Activated CD4-positive, alpha-beta T cell treated with anti-CD3 and anti-CD28 coated beads, Interleukin-2, Interleukin-4, amounts not matched to agents 100 ng/mL and 50 ng/mL, durations not matched to agents 16 hours and 8 hours (primary cell): ENCODE measurements at regions not wholly inside any gene's neighbourhood (a gene's known extent, or its start where the extent isn't known, plus 50 kb on each side); places are given as distances from the start of the nearest gene placed in this dataset.
A peak's percentile ranks its signal among the peaks of the same experiment; 100 is the strongest.

Experiments
- DNase-seq: peaks from one replicate; pipeline ENCODE4 v3.0.0-alpha.2; 2020; ENCODE audit warnings: low spot score

- no peak for DNase-seq
Observed at GRCh38 chr10:108238261-108238660, 1073.8 kb upstream of the SORCS1 start.

DNA sequence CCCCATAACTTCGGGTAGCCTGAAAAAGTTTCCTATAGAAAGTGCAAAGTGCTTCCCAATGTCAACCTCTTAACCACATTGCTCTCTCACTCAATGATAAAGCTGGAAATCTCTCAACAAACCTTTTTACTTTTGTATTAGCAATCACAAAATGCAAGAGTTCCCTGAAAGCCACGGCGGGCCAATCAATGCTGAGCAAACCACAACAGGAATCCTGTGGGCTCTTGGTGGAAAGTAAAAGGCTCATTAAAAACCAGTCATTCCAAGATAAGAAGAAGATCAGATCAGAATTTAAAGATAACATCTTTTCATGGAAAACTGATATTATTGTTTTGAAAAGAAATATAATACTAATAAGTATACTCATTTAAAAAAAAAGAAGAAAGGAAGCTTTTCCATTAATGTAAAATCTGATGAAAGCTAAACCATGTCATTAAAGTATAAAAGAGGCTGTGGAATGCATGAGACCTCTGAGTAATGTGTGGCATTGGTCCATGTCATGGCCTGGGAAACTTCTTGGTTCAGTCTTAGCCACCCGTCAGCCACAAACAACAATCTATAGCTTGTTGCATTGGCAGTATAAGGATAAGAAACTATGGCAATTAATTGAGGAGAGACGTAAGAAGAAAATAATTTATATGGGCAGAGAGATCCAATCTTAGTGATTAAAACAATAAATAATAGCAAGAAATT is 1066.1 kb upstream of the SORCS1 start:
- DNase-seq: no peak

DNA sequence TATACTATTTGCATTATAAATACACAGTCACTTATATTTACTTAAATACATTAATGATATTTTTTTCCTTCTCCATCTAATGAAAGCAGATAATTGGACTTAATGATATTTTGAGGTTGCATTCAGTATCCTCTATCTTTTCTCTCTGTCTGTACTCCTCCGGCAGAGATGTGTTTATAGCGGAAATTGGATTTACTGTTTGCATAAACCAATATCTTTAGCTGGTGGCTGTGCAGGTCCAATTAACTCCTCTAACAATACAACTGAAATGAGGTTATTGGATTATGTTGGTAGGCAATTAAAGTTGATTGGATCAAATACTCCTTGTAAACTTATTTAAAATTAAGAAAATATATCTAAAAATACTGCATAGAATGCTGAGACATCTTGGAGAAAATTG is 1044.2 kb upstream of the SORCS1 start:
- no peak for DNase-seq

DNA sequence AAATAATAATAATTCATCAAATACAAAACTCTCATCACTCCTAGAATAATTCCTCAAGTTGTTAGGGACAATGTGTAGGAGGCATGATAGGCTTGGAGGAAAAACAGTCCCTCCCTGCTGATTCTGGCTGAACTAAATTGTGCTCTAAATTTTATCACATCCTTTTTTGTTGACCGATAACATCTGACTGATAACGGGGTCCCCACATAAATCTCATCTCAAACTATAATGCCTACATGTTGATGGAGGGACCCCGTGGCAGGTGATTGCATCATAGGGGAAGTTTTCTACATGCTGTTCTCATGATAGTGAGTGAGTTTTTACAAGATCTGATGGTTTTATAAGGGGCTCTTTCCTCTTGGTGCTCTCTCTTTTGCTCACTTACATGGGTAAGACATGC is 1043.5 kb upstream of the SORCS1 start:
- no peak for DNase-seq

DNA sequence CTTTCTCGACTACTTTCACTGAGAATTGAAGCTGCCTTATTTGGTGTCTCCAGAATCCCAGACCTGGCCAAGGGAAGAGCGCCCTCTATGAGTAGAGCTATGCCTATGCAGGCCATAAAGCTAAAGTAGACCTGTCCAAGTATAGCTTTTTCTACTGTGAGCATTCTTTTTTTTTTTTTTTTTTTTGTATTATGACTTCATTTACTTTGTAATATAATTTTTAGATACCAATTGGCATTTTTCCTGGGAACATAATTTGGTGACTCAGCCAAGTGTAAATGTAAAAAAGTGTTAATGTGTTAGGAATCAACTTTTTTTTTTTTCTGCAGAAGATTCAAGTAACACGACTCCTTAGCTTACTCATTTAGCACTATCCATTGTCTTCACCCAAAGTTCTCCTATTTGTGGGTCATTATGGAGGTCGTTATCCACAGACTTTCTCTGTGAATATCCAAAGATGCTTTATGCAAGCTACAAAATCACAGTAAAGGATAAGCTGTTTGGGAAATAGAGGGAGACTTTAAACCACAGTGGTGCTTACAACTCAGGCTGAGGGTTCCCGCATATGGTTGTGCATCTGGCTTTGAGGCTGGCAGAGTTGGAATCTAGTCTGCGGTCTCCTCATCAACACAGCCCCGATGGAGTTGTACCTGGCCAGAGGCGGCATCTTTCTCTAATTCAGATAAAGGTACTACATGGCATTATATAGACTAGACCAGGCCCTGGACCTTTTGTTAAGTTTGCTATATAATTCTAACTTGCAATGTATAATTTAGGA is 1040.2 kb upstream of the SORCS1 start:
- peak; percentile 12 for DNase-seq

- no peak for DNase-seq
Observed at GRCh38 chr10:108203905-108204527, 1039.5 kb upstream of the SORCS1 start.

- DNase-seq: no peak
Observed at GRCh38 chr10:108187408-108188012, 1023.0 kb upstream of the SORCS1 start.

DNA sequence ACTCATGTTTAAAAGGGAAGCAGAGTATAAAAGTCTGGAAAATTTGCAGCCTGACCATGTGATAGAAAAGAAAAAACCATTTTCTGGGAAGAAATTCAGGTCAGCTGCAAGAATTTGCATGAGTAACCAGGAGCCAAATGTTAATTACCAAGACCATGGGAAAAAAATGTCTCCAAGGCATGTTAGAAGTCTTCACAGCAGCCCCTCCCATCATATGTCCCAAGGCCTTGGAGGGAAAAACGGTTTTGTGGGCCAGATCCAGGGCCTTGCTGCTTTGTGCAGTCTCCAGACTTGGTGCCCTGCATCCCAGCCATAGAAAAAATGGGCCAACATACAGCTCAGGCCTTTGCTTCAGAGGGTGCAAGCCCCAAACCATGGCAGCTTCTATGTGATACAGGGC is 1019.6 kb upstream of the SORCS1 start:
- no peak for DNase-seq

- no peak for DNase-seq
Observed at GRCh38 chr10:108180878-108181277, 1016.4 kb upstream of the SORCS1 start.

- DNase-seq: no peak
Observed at GRCh38 chr10:108169846-108170245, 1005.3 kb upstream of the SORCS1 start.

GRCh38 chr10:108167766-108168165 is 1003.3 kb upstream of the SORCS1 start:
- no peak for DNase-seq

DNA sequence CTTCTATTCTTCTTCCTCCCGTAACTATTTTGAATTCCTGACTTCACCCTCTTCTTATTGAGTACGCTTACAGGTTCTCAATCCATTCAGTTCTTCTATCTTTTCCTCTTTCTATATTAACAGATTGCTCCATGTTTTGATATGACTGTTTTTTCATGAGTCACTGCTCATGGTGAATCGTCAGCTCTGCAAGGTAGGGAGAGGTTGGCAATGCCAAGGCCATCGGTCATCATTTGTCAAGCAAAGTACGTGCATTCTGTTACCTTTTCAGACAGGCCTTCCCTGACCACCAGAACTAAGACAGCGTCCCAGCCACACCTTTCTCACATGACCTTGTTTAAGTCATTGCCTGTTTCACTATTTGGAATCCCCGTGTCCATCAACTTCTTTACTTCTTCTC is 1001.9 kb upstream of the SORCS1 start:
- DNase-seq: no peak

DNA sequence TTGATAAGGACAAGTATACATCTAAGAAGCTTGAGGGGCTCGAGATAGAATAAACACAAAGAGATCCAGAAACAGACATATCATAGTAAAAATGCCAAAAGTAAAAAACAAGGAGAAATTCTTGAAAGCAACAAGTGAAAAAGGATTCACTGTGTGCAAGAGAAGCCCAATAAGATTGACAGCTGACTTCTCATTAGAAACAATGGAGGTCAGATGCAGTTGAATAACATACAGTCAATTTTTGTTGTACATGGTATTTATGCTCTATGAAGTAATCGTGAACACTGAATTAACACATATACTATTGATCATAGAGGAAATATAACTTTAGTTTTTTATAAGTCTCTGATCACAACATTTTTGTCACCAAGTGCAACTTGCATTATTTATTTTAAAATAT is 982.8 kb upstream of the SORCS1 start:
- no peak for DNase-seq

- no peak for DNase-seq
Observed at GRCh38 chr10:108141064-108141463, 976.6 kb upstream of the SORCS1 start.

GRCh38 chr10:108132303-108132702 is 967.8 kb upstream of the SORCS1 start:
- DNase-seq: no peak

DNA sequence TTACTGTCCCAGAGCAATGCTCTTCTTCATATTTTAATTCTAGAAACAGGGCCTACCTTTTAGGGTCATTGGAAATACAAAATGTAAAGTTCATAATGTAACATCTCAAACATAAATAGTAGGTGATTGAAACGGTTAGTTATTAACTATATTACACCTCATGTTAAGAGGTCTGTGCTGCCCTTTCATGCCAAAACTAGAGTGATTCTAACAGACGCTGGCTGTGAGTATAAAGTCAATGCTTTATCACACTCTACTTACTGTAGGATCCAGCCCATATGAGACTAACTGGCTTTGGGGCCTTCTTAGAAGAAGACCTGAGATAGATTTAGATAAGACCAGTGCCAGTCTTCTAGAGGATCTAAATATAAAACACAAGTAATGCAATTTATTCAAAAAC is 966.1 kb upstream of the SORCS1 start:
- no peak for DNase-seq

DNA sequence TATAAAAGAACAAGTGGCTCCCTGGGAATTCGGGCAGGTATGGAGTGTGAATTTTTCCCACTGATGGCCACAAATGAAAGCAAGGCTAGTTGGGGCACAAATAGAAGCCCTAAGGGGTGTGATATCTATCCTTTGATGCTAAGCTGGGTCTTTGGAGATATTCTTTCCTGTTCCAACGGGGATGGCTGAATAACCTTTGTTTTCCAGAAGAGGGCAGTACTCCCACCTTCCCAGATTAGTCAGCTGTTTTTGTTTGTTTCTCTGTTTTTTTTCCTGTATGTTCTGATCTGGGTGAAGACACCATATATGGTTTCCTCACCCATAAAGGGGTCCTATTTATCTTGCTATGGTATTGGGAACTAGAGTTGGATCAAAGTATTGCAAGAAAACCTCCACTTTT is 947.7 kb upstream of the SORCS1 start:
- DNase-seq: no peak

DNA sequence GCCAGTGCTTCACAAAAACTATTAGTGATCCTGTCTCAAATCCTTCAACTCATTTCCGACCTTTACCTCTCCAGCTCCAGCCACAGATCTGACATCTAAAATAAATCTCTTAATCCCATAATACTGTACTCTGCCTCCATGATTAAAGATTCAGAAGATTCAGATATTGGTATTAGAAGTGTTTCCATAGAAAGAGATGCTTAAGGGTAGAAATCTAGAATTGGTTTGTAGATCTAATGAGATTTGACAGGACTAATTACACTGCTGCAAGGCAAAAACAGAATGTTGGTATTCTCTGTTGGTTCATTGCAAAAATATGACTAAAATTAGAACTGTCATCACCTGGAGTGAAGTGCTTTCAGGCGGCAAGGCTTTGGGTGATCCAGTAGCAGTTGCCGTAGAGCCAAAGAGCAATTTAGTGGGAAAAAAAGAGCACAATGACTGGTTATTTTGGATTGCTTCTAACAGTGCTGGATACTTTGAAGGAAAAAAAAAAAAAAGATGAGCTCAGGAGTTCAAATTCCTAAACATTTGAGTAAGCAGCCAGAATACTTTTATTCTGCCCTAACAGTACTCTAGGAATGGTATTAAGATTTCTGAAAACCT is 940.1 kb upstream of the SORCS1 start:
- DNase-seq: no peak

DNA sequence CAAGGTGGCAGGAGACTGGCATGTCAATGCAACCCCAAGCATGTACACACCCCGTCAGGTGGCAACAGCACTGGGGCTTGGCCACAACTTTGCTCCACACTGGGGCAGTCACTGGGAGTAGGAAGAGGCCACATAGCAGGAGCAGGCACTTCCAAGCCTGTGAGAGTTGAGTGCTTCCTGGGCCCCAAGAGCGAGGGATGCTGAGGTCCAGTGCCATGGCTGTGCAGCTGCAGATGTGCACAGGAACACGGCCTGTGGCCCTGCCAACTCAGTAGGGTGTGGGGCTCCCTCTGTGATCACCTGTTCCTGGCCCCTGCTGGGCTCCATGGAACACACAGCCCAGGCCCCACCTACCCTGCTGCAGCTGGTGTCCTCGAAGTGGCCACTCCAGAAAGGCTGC is 932.8 kb upstream of the SORCS1 start:
- no peak for DNase-seq

- DNase-seq: no peak
Observed at GRCh38 chr10:108095932-108096925, 931.7 kb upstream of the SORCS1 start.
